HG03460 (cell line): ENCODE measurements at regions not wholly inside any gene's neighbourhood (a gene's known extent, or its start where the extent isn't known, plus 50 kb on each side); places are given as distances from the start of the nearest gene placed in this dataset.
"Not testable (repeated sequence)": the region's sequence is repeated elsewhere in the genome, so short reads cannot be mapped to it uniquely, and the experiment has no call there.

Experiments used
- ATAC-seq: cut with Tn5 transposase; IDR thresholded peaks from one replicate; pipeline ENCODE4 v1.9.1; 2021; ENCODE audit not compliant: unreplicated experiment

DNA sequence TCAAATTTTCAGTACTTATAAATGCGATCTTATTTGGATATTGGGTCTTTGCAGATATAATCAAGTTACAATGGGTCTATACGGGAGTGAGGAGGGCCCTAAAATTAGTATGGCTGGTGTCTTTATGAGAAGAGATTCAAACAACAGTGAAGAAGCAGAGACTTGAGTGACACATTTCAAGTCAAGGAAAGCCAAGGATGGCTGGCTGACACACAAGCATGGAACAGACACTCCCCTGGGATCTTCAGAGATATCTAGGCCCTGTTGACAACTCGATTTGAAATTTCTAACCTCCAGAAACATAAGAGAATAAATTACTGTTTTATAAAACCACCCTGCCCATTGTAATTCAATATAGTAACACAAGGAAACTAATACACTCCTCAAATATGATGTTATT lies 1886.0 kb upstream of the PCDH7 start:
- ATAC-seq: no peak

DNA sequence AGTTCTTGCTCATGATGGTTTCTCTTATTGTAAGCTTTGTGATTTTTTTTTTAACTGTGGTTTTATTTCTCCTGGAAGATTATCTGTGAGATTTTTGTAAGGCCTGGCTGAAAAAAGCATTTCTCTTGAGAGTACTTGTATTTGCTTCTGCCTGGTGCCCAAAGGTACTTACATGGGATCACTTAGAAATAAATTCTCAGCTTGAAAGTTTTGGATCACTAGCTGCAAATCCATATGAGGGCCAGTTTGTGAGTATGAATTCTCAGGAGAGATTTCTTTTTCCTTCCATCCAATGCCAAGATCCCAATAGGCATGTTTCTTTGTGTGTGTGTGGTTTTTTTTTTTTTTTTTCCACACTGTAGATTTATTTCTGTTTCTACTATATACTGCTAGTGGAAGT lies 1884.7 kb upstream of the PCDH7 start:
- ATAC-seq: no peak

DNA sequence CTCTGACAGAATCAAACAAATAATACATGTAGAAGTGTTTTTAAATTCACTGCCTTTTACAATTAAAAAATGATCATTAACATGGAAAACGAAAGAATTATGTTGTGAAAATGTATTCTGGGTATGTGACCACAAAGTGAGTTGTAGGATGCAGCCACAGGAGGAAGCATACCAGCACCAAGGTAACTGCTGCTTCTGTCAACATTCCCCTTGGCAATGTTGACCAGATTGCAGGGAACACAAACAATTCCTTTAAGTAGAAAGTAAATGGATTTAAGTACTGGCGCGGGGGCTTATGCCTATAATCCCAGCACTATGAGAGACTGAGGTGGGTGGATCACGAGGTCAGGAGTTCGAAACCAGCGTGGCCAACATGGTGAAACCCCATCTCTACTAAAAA lies 1877.9 kb upstream of the PCDH7 start:
- ATAC-seq: no peak

GRCh38 chr4:28845158-28845557 lies 1875.0 kb upstream of the PCDH7 start:
- no peak for ATAC-seq

GRCh38 chr4:28857028-28857427 lies 1863.1 kb upstream of the PCDH7 start:
- ATAC-seq: not testable (repeated sequence)

DNA sequence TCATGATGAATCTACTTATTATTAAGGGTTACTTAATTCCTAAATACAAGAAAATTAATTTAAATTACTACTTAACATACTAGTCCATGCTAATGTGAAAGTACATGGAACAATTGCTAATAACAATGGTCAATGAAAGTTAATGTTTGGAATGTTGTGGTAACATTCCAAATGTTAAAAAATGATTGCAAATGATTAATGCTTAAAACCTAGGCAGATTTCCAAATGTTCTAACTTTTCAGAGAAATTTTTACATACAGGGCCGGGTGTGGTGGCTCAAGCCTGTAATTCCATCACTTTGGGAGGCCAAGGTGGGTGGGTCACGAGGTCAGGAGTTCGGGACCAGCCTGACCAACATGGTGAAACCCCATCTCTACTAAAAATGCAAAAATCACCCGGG lies 1851.3 kb upstream of the PCDH7 start:
- no peak for ATAC-seq

DNA sequence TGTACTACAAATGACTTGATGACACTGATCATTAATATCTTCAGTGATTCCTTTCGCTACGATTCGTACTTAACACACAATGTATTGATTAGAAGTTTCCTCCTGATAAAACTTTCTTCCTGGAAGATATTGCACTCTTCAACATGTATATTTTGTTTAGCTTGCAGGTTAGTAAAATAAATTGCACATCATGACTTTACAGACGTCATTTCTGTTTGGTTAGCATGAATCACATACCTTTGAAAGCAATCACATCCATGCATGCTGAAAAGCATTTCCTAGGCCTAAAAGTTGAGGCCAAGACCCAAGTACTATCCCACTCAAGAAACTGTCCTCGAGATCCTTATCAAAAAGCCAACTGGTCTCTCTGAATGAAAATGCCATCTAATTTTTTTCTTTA lies 1841.0 kb upstream of the PCDH7 start:
- ATAC-seq: no peak

DNA sequence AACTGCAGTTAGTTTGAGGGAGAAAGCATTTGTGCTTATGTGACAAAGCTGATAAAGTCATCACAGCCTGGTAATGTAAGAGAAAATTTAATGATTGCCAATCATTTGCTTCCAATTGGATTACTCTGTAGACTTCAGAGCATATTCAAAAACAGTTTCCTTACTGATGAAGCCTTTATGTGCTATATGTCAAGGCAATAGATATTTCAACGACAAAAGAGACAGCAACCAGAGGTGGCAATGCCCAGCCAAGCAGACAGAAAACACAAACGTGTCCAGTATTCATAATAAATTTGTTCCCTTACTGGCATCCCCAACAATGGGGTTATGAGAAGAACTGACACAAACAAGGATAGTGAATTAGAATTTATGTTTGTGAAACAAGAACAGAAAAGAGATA lies 1840.3 kb upstream of the PCDH7 start:
- no peak for ATAC-seq

DNA sequence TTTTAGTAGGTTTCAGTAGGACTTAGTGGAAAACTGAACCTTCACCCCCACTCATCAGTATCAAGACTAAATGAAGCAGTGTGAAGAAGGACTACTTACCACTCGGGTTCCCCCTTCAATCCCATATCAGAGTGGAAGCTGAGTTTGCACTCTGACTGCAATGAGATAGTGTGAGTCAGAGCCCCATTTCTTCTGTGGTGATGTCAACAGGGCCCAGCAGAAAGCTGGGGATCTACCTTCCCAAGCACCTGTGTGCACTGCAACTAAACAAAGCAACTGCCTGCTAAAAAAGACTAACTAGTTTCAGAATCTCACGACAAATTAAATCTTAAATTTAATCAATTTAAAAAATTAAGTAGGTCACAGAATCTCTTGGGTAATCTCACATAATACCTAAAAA lies 1837.0 kb upstream of the PCDH7 start:
- no peak for ATAC-seq

GRCh38 chr4:28886934-28887333 lies 1833.2 kb upstream of the PCDH7 start:
- no peak for ATAC-seq

- ATAC-seq: no peak
Measured at GRCh38 chr4:28890949-28891775, 1829.0 kb upstream of the PCDH7 start.

- ATAC-seq: no peak
Measured at GRCh38 chr4:28913466-28913865, 1806.7 kb upstream of the PCDH7 start.

DNA sequence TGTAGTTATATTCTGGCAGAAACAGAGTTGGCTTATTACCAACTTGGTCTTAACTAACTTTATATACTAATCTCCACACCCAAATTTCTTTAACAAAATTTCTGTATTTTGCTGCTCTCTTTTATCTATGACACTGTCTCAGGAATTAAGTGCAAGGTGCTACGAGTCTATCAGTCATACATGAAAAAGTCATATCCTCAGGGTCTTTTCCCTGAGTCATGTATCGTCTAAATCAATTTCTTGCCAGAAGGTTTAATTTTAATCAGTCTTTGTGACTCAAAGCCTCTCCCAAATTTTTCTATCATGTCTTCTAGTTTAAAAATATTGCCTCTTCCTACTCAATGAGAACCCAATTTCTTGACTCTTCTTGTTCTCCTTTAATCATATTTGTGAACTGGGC lies 1803.6 kb upstream of the PCDH7 start:
- no peak for ATAC-seq

DNA sequence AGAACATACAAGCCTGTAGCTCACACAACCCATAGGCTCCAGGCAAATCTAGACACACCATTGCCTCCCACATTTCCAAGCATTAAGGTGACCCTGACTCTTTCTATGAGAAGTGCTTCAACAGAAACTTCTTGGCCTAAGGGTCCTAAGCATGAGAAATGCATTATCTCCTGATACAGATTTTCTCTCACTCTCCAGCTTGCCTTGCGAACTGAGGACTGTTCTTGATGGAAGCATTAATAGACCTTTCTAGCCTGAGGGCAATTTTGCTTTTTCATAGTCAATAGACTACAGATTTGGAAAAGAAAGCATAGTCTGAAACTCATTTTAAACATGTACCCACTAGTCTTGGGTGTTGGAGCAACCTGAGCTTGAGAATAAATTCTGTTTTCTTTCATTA lies 1801.3 kb upstream of the PCDH7 start:
- no peak for ATAC-seq

GRCh38 chr4:28921886-28922285 lies 1798.3 kb upstream of the PCDH7 start:
- no peak for ATAC-seq

DNA sequence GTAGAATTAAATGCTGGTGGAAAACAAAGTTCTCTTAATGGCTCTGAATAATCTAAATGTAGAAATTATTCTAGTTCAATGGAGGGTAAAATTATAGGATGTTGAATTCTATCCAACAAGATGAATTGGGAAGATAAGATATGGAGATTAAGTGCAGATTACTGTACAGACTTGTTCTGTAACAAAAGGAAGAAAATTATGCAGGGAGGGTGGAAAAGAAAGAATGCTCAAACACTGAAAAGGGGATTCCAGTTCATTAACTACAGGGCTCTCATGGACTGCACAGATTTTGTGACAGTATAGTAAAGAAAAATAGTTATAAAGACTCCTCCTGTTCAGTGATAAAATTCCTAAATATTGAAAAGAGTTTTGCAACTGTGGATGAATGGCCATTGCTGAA lies 1794.0 kb upstream of the PCDH7 start:
- no peak for ATAC-seq

DNA sequence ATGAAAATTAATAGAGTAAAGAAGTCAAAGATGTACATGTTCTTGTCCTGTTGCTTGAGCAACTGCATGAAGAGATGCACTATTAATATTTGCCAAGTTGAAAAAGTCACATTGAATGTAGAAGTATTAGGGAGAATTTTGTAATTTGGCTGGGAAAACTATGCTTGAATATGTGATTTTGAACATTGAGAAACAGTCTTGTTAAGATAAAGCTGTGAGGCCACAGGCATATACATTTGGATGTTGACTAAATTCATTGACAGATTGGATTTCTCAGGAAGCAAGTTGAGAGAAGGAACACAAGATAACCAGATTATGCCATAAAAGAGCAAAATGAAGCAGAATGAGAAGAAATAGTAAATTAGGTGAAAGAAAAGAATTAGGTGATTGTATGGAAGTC lies 1777.5 kb upstream of the PCDH7 start:
- ATAC-seq: no peak

DNA sequence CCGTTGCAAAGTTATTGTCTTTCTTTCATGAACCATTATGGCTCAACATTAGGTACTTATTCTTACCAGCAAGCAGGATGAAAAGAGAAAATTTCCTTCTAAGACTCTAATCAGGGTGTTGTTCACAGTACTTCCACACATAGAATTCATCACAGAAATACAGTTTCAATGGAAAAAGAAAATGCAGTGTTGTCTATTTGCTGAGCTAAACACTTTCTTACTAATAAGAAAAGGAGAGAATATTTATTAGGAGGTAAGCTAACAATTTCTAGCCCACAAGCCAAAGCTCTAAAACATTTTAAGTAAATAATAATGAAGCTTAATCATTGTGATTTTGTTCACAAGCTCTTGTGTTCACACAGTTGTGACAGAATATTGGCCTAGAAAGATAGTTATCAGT lies 1772.8 kb upstream of the PCDH7 start:
- ATAC-seq: no peak

GRCh38 chr4:28948501-28948900 lies 1771.7 kb upstream of the PCDH7 start:
- no peak for ATAC-seq

GRCh38 chr4:28966982-28967381 lies 1753.2 kb upstream of the PCDH7 start:
- no peak for ATAC-seq

GRCh38 chr4:28973587-28974350 lies 1746.4 kb upstream of the PCDH7 start:
- no peak for ATAC-seq

DNA sequence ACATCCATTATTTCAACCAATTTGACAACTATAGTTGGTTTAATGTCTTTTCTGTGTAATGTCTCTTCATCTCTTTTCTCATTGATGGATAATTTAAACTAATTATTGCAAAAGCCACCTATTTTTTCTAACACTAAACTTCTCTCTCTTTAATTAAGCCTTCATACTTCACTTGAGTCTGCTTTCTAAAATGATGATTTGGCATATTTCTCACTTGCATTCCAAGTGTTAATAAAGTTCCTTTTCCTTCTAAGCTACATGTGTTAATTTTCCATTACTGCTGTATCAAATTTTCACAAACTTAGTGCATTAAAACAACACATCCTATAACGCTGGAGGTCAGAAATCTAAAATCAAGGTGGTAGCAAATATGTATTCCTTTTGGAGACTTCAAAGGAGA lies 1743.8 kb upstream of the PCDH7 start:
- no peak for ATAC-seq

GRCh38 chr4:29002151-29002550 lies 1718.0 kb upstream of the PCDH7 start:
- no peak for ATAC-seq
